Breast epithelium (tissue), 3 donors: ENCODE measurements at regions not wholly inside any gene's neighbourhood (a gene's known extent, or its start where the extent isn't known, plus 50 kb on each side); places are given as distances from the start of the nearest gene placed in this dataset.

ENCODE experiments used
- POLR2A ChIP-seq: fragments of 450-650 bp; IDR thresholded peaks from one replicate; pipeline ENCODE4 v1.6.1; 2016; ENCODE audit warnings: antibody characterized with exemption, mild to moderate bottlenecking, moderate library complexity
- POLR2AphosphoS5 ChIP-seq, 3 donors: sonication (generic); formaldehyde crosslinking; IDR thresholded peaks; one replicate each; pipeline ENCODE4 v1.6.1; 2017; ENCODE audit warnings: antibody characterized with exemption in 3 of 3
- TF ChIP-seq, protein P1 (sequence below), 3 donors: fragments of 450-650 bp; IDR thresholded peaks; one replicate each; pipeline ENCODE4 v1.5.1; 2016 to 2017; ENCODE audit warnings: antibody characterized with exemption in 3 of 3, mild to moderate bottlenecking in 3 of 3, moderate library complexity in 3 of 3

DNA sequence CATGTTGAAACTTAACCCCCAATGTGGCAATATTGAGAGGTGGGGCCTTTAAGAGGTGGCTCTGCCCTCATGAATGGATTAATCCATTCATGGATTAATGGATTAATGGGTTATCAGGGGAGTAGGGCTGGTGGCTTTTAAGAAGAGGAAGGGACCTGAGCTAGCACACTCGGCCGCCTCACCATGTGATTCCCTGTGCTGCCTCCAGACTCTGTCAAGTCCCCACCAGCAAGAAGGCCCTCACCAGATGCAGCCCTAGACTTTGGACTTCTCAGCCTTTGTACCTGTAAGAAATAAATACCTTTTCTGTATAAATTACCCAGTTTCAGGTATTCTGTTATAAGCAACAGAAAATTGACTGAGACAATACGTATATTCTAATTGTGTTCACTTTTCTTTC, 272.2 kb upstream of the DMRT1 start:
- TF ChIP-seq POLR2AphosphoS5 (IDR thresholded peaks at IDR 0.05), result no peak
- TF ChIP-seq, protein P1, sequence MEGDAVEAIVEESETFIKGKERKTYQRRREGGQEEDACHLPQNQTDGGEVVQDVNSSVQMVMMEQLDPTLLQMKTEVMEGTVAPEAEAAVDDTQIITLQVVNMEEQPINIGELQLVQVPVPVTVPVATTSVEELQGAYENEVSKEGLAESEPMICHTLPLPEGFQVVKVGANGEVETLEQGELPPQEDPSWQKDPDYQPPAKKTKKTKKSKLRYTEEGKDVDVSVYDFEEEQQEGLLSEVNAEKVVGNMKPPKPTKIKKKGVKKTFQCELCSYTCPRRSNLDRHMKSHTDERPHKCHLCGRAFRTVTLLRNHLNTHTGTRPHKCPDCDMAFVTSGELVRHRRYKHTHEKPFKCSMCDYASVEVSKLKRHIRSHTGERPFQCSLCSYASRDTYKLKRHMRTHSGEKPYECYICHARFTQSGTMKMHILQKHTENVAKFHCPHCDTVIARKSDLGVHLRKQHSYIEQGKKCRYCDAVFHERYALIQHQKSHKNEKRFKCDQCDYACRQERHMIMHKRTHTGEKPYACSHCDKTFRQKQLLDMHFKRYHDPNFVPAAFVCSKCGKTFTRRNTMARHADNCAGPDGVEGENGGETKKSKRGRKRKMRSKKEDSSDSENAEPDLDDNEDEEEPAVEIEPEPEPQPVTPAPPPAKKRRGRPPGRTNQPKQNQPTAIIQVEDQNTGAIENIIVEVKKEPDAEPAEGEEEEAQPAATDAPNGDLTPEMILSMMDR (IDR thresholded peaks at IDR 0.05), result no peak
- TF ChIP-seq POLR2A, result no peak
